Tibial artery (tissue), 4 donors: ENCODE measurements at regions not wholly inside any gene's neighbourhood (a gene's known extent, or its start where the extent isn't known, plus 50 kb on each side); places are given as distances from the start of the nearest gene placed in this dataset.

Experiments
- DNase-seq, 2 donors: peaks; one replicate each; pipeline ENCODE4 v3.0.0-alpha.2; 2019
- H3K27ac ChIP-seq, 2 donors: fragments of 200-600 bp; sonication (generic) in 1 of 2; 1 replicate in 1 of 2; 2 replicates in 1 of 2; pipeline ENCODE4 v1.5.1; 2018 to 2019; ENCODE audit warnings: mild to moderate bottlenecking in 1 of 2
- H3K27me3 ChIP-seq, 2 donors: fragments of 200-600 bp; sonication (generic) in 1 of 2; one replicate each; pipeline versions ENCODE4 v1.5.1 to v1.6.0; 2016 to 2019
- H3K36me3 ChIP-seq, 3 donors: fragments of 200-600 bp; sonication (generic) in 2 of 3; one replicate each; pipeline ENCODE4 v1.5.1; 2016 to 2019; ENCODE audit warnings: mild to moderate bottlenecking in 2 of 3
- H3K4me1 ChIP-seq, 4 donors: fragments of 200-600 bp; sonication (generic) in 2 of 4; 1 replicate in 3 of 4; 2 replicates in 1 of 4; pipeline ENCODE4 v1.5.1; 2016 to 2019
- H3K4me3 ChIP-seq, 2 donors: fragments of 200-600 bp; sonication (generic) in 1 of 2; 1 replicate in 1 of 2; 2 replicates in 1 of 2; pipeline ENCODE4 v1.5.1; 2018 to 2019; ENCODE audit warnings: mild to moderate bottlenecking in 2 of 2
- H3K9me3 ChIP-seq, 3 donors: fragments of 200-600 bp; sonication (generic) in 1 of 3; one replicate each; pipeline ENCODE4 v1.5.1; 2016 to 2019
- intact Hi-C: fragments of 100-400 bp; cut with DNase I; formaldehyde crosslinking; loops from one replicate; pipeline ENCODE4 v1.15.0; 2023; ENCODE audit warnings: low total_unique reads
- TF ChIP-seq, protein P1 (sequence below), 2 experiments: fragments of 200-600 bp in 1 of 2; fragments of 450-650 bp in 1 of 2; IDR thresholded peaks; one replicate each; pipeline ENCODE4 v1.5.1; 2017 to 2019; ENCODE audit warnings: antibody characterized with exemption in 2 of 2, mild to moderate bottlenecking in 1 of 2, moderate library complexity in 1 of 2

DNA sequence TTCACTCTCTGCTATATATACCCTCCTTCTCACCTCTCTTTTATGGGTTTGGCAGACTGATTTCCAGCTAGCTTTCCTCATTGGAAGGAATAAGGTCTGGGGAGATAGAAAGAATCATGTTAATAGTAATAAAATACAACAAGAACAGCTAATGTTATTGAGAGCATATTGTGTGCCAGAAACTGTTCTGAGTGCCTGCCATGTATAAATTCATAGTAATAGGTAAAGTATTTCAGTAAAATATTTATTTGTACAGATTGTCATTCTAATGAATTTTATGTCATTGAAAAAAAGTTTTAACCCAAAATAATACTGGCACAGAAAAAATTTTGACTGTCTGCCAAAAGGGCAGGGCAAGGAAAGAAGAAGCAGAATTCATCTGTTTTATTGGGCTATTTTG lies 834.9 kb upstream of the ZNF608 start:
- H3K9me3 ChIP-seq = no peaks in the 10 kb centered on the region
- TF ChIP-seq, protein P1, sequence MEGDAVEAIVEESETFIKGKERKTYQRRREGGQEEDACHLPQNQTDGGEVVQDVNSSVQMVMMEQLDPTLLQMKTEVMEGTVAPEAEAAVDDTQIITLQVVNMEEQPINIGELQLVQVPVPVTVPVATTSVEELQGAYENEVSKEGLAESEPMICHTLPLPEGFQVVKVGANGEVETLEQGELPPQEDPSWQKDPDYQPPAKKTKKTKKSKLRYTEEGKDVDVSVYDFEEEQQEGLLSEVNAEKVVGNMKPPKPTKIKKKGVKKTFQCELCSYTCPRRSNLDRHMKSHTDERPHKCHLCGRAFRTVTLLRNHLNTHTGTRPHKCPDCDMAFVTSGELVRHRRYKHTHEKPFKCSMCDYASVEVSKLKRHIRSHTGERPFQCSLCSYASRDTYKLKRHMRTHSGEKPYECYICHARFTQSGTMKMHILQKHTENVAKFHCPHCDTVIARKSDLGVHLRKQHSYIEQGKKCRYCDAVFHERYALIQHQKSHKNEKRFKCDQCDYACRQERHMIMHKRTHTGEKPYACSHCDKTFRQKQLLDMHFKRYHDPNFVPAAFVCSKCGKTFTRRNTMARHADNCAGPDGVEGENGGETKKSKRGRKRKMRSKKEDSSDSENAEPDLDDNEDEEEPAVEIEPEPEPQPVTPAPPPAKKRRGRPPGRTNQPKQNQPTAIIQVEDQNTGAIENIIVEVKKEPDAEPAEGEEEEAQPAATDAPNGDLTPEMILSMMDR (IDR thresholded peaks at IDR 0.05) = no peak
- no peak overlapping the region for H3K27ac ChIP-seq
- H3K36me3 ChIP-seq = no peaks in the 10 kb centered on the region
- intact Hi-C loops = no loop called here
- DNase-seq = no peak
- H3K27me3 ChIP-seq = no peaks in the 10 kb centered on the region
- H3K4me1 ChIP-seq = peaks cover 0 to 47% (median 12%) of the 10 kb centered on the region in 4 donors
- no peak overlapping the region for H3K4me3 ChIP-seq

DNA sequence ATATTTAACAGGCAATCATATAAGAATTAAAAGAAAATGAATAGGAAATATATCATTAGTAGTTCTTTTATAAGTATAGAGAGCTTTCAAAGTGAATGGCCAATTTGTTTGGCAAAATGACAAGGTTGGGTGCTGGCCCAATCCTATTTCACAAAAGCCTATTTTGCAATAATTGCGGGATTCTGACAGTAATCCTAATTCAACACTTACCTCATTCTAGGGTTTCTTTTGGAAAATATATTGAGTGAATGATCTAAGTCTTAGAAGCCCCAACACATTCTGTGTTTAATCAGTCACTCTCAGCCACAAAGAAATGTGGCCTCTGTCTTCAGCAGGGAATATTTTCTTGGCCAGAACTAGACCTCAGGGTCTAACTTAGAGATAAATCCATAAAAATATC lies 835.9 kb upstream of the ZNF608 start:
- Histone ChIP-seq H3K36me3 (no peaks in the 10 kb centered on the region), H3K4me1 (peaks cover 0 to 39% (median 11%) of the 10 kb centered on the region in 4 donors), H3K27ac (no peak overlapping the region), H3K4me3 (no peak overlapping the region), H3K9me3 (no peaks in the 10 kb centered on the region), H3K27me3 (no peaks in the 10 kb centered on the region)
- DNase-seq = no peak
- intact Hi-C loops = no loop called here
- TF ChIP-seq, protein P1 (IDR thresholded peaks at IDR 0.05) = no peak

DNA sequence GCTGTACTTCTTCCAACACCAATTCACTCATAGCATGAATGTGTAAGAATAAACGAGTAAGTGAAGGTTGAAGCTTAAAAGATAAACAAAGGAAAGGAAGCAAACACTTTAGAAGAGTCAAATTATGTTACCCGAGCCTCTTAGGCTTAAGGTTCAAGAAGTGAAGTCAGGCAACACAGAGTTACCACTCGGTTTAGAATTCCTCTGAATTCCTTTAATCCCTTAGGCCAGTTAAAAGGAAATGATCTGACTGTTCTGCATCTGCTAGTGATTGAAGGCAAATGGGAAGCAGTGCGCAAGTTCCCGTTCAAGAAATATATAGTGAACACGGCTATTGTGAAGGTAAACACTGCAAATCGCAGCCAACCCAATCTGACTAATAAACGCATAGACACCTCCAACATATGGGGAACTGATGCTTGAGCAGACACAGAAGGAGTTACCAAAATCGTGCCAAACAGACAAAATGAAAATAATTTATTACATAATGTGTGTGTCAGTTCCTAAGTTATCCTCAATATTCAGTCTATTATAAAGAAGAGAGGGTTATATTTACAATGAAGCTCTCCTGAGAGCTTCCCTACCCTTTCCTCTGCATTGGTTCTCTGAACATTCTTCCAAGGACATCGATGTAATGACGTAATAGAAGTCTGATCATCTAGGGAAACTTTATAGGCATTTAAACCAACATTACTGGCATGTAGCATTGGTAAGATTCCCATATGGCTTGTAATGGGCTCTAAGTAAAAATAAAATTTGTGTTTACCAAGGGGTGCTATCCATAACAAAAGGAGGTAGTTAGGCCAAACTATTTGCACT lies 837.1 kb upstream of the ZNF608 start:
- Histone ChIP-seq H3K4me1 (peaks cover 0 to 39% (median 11%) of the 10 kb centered on the region in 4 donors), H3K36me3 (no peaks in the 10 kb centered on the region), H3K4me3 (no peak overlapping the region), H3K9me3 (no peaks in the 10 kb centered on the region), H3K27ac (no peak overlapping the region), H3K27me3 (no peaks in the 10 kb centered on the region)
- no peak for DNase-seq
- intact Hi-C loops = no loop called here
- TF ChIP-seq, protein P1 (IDR thresholded peaks at IDR 0.05) = no peak

DNA sequence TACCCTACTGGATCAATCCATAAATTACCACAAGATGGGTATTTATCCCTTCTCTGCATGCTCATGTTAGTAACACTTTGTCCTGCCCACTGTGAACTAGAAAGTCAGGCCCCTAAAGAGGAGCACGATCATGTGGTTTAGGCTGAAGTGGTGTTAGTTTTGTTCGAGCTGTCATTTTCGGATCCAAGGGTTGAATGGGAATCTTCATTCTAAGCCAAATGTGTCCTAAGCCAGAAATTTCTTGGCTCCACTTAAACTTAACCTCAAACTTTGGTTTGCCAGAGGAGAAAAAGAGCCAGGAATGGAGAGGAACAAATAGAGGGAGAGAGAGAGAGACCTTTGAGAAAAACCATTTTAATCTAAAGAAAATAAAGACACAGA lies 837.7 kb upstream of the ZNF608 start:
- intact Hi-C loops = no loop called here
- TF ChIP-seq, protein P1 (IDR thresholded peaks at IDR 0.05) = no peak
- DNase-seq = no peak
- no peaks in the 10 kb centered on the region for H3K27me3 ChIP-seq
- H3K36me3 ChIP-seq = no peaks in the 10 kb centered on the region
- H3K27ac ChIP-seq = no peak overlapping the region
- H3K9me3 ChIP-seq = no peaks in the 10 kb centered on the region
- no peak overlapping the region for H3K4me3 ChIP-seq
- peaks cover 0 to 39% (median 11%) of the 10 kb centered on the region in 4 donors for H3K4me1 ChIP-seq

DNA sequence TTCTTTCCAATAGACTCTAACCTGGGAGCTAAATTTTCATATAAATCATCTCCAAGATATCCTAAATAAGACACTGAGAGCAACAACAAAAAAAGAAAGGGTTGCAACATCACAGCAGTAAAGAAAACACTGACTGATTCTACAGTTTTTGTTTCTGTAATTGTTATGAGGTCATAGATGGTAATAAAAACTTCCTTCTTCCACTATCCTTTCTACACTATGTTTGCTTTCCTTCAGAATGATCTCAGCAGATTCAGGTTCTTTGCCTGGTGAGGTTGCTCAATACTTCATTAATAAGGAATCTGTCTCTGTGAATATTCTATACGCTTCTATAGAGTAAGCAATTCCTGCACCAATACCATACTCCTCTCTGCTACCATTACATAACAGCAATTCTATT lies 835.6 kb upstream of the GRAMD2B start:
- no peak overlapping the region for H3K4me3 ChIP-seq
- TF ChIP-seq, protein P1 (IDR thresholded peaks at IDR 0.05) = no peak
- intact Hi-C loops = no loop called here

More for the DNA sequence above, 835.6 kb upstream of the GRAMD2B start:
- no peak for DNase-seq
- Histone ChIP-seq H3K27me3 (no peaks in the 10 kb centered on the region), H3K36me3 (no peaks in the 10 kb centered on the region), H3K9me3 (no peaks in the 10 kb centered on the region), H3K4me1 (peaks cover 0 to 23% (median 11%) of the 10 kb centered on the region in 4 donors), H3K27ac (no peak overlapping the region)
